HFFc6 (cell line): ENCODE measurements at regions not wholly inside any gene's neighbourhood (a gene's known extent, or its start where the extent isn't known, plus 50 kb on each side); places are given as distances from the start of the nearest gene placed in this dataset.

Source experiments
- DNase-seq: peaks from one replicate; pipeline ENCODE4 v3.0.0-alpha.2; 2018
- H3K27ac Mint-ChIP-seq: 2 replicates; pipeline ENCODE4 v1.8.0; 2020; ENCODE audit warnings: mild to moderate bottlenecking, mixed read lengths
- H3K27me3 Mint-ChIP-seq: 2 replicates; pipeline ENCODE4 v1.8.0; 2021; ENCODE audit warnings: mild to moderate bottlenecking, moderate library complexity, mixed read lengths; ENCODE audit not compliant: insufficient read depth
- H3K36me3 Mint-ChIP-seq: 2 replicates; pipeline ENCODE4 v1.8.0; 2021; ENCODE audit warnings: low read depth, mixed read lengths
- H3K4me1 Mint-ChIP-seq: 2 replicates; pipeline ENCODE4 v1.8.0; 2020; ENCODE audit warnings: low read depth, mixed read lengths
- H3K4me3 Mint-ChIP-seq: 2 replicates; pipeline ENCODE4 v1.8.0; 2020; ENCODE audit warnings: mild to moderate bottlenecking, moderate library complexity, mixed read lengths
- H3K9me3 Mint-ChIP-seq: 2 replicates; pipeline ENCODE4 v1.8.0; 2020; ENCODE audit warnings: mild to moderate bottlenecking, mixed read lengths
- CTCF ChIP-seq: fragments of 200-600 bp; sonication (generic); IDR thresholded peaks from 2 replicates; pipeline ENCODE4 v1.5.0; 2021; ENCODE audit warnings: antibody characterized with exemption, mild to moderate bottlenecking

- H3K36me3 Mint-ChIP-seq: no peaks in the 10 kb centered on the region
- no peak for DNase-seq
- H3K4me3 Mint-ChIP-seq: 0 out of 2 replicates have a peak overlapping the region, but pooled peaks have one; percentile 18
- H3K9me3 Mint-ChIP-seq: no peaks in the 10 kb centered on the region
- TF ChIP-seq CTCF: no peak
- H3K27me3 Mint-ChIP-seq: no peaks in the 10 kb centered on the region; the same call in none of the 2 replicates
- H3K27ac Mint-ChIP-seq: peak overlapping the region; percentile 52; the same call in 1 of the 2 replicates
- H3K4me1 Mint-ChIP-seq: peaks cover 26% of the 10 kb centered on the region
Observed at GRCh38 chr4:54959131-54959530, 166.3 kb downstream of the KDR start.

- no peaks in the 10 kb centered on the region for H3K36me3 Mint-ChIP-seq
- no peaks in the 10 kb centered on the region; the same call in none of the 2 replicates for H3K27me3 Mint-ChIP-seq
- no peak overlapping the region for H3K4me3 Mint-ChIP-seq
- H3K9me3 Mint-ChIP-seq: no peaks in the 10 kb centered on the region
- no peak for TF ChIP-seq CTCF
- peaks cover 26% of the 10 kb centered on the region for H3K4me1 Mint-ChIP-seq
- DNase-seq: no peak
- peak overlapping the region; percentile 46 for H3K27ac Mint-ChIP-seq
Observed at GRCh38 chr4:54958236-54958635, 167.2 kb downstream of the KDR start.

GRCh38 chr4:54954656-54955388 is 170.6 kb downstream of the KDR start:
- no peak for DNase-seq
- Mint-ChIP-seq H3K27me3 (no peaks in the 10 kb centered on the region; the same call in none of the 2 replicates), H3K36me3 (no peaks in the 10 kb centered on the region), H3K4me1 (peaks cover 20% of the 10 kb centered on the region), H3K4me3 (no peak overlapping the region), H3K27ac (no peak overlapping the region), H3K9me3 (no peaks in the 10 kb centered on the region)
- no peak for TF ChIP-seq CTCF

- Mint-ChIP-seq H3K36me3 (no peaks in the 10 kb centered on the region), H3K4me3 (no peak overlapping the region), H3K4me1 (no peaks in the 10 kb centered on the region), H3K9me3 (no peaks in the 10 kb centered on the region), H3K27me3 (peaks cover 2% of the 10 kb centered on the region; the same call in 1 of the 2 replicates), H3K27ac (no peak overlapping the region)
- no peak for TF ChIP-seq CTCF
- no peak for DNase-seq
Observed at GRCh38 chr4:54946741-54947140, 178.7 kb downstream of the KDR start.

- Mint-ChIP-seq H3K4me1 (no peaks in the 10 kb centered on the region), H3K9me3 (no peaks in the 10 kb centered on the region), H3K27ac (no peak overlapping the region), H3K36me3 (no peaks in the 10 kb centered on the region), H3K4me3 (no peak overlapping the region), H3K27me3 (peaks cover 2% of the 10 kb centered on the region; the same call in 1 of the 2 replicates)
- no peak for DNase-seq
- TF ChIP-seq CTCF: no peak
Observed at GRCh38 chr4:54945838-54946237, 179.6 kb downstream of the KDR start.
